GM13976 (cell line): ENCODE measurements at regions not wholly inside any gene's neighbourhood (a gene's known extent, or its start where the extent isn't known, plus 50 kb on each side); places are given as distances from the start of the nearest gene placed in this dataset.

ENCODE experiments used
- DNase-seq: peaks from one replicate; pipeline ENCODE4 v3.0.0; 2012; ENCODE audit warnings: low spot score
- in situ Hi-C: fragments of 300-500 bp; cut with MboI; formaldehyde crosslinking; loops from one replicate; pipeline ENCODE4 v1.12.0; 2022; ENCODE audit warnings: low sequenced_read_pairs, mixed read lengths, inconsistent platforms; ENCODE audit not compliant: unreplicated experiment
- TF ChIP-seq, protein P1 (sequence below): IDR thresholded peaks from 2 replicates; pipeline ENCODE4 v1.5.1; 2012; ENCODE audit warnings: borderline replicate concordance, mild to moderate bottlenecking; ENCODE audit not compliant: insufficient read depth; ENCODE audit errors: extremely low read depth, missing control alignments, control extremely low read depth

DNA sequence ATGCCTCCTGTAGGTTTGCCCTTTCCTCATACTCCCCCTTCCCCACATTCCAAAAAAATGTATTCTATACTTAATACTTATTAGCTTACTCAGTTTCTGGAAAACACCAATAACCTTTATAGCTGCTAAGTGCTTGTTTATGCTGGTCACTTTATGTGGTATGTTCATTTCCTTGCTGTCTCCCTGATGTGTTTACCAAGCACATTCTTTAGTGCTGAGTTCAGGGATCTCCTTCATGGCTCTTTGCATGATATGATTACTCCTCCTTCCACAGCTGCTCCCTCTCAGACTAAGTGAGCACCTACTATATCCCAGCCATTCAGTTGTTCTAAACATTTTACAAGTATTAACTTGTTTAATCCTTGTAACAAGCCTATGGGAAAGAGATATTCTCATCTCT is 698.3 kb upstream of the FANCL start:
- TF ChIP-seq, protein P1, sequence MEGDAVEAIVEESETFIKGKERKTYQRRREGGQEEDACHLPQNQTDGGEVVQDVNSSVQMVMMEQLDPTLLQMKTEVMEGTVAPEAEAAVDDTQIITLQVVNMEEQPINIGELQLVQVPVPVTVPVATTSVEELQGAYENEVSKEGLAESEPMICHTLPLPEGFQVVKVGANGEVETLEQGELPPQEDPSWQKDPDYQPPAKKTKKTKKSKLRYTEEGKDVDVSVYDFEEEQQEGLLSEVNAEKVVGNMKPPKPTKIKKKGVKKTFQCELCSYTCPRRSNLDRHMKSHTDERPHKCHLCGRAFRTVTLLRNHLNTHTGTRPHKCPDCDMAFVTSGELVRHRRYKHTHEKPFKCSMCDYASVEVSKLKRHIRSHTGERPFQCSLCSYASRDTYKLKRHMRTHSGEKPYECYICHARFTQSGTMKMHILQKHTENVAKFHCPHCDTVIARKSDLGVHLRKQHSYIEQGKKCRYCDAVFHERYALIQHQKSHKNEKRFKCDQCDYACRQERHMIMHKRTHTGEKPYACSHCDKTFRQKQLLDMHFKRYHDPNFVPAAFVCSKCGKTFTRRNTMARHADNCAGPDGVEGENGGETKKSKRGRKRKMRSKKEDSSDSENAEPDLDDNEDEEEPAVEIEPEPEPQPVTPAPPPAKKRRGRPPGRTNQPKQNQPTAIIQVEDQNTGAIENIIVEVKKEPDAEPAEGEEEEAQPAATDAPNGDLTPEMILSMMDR: no peak
- DNase-seq: no peak
- in situ Hi-C loops: no loop called here

DNA sequence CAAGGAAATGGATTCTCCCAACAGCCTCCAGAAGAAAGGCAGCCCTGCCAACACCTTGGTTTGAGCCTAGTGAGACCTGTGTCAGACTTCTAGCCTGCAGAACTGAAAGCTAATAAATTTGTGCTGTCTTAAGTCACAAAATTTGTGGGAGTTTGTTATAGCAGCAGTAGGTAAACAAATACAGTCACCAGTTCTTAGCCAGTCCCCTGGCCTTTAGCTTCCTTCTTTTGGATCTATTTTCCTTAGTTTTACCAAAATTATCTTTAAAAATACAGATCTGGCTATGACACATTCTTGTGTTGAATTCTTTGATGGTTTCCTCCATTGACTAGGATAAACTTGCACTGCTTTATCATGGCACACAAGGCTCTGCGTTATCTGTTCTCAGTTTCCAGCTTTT is 697.9 kb upstream of the FANCL start:
- TF ChIP-seq, protein P1: no peak
- in situ Hi-C loops: no loop called here

DNA sequence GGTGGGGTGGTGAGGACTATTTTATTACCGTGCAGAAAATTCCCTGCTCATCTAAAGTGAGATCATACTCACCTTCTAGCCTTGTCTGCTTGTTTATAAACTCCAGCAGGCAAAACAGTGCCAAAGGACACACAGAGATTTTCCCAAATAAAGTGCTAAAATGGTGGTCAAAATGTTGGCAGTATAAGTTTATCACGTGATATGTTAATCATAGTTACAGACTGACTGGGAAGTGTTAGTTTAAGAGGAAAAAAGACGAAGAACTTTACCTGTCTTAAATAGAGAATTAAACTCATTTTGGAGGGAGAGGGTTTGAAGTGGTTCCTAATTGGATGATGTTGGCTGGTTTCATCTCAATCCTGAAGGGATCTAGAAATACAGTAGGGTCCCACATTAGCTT is 691.7 kb upstream of the FANCL start:
- TF ChIP-seq, protein P1: no peak
- DNase-seq: no peak
- in situ Hi-C loops: no loop called here

More for the DNA sequence above, 697.9 kb upstream of the FANCL start:
- no peak for DNase-seq

DNA sequence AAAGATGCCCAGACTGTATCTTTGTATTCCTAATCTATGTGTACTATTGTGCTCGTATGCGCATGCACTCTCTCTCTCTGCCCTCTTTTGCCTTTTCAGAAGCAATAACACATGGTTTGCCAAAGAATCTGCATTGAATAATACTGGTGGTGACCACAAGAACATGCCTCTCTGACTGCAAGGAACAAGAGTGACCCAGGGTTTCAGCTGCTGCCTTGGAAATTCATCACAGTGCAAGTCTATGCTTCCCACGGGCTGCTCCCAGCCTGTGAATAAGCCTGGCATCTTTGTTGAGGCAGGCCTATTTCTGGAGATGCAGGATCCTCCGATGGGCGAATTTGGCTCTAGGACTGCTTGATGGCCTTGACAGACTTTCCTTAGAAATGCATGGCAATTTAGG is 689.4 kb upstream of the FANCL start:
- in situ Hi-C loops: no loop called here
- no peak for DNase-seq
- TF ChIP-seq, protein P1: no peak

DNA sequence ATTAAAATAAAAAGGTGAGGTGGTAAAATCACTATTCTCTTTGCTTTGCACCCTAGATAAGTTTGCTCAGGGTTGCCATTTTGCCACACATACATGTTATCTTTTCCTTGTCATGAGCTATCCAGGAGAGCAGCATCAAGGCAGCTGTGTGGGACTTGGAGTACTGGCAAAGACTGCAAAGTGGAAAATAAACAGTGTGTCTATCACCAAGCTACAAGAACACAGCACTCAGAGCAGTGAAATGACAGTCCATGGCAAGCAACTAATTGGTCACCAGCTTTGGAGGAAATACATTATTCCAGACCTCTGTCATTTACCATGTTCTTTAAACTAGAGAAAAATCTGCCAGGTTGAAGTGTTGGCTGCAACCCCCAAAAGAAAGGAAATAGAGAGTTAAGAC is 687.8 kb upstream of the FANCL start:
- DNase-seq: no peak
- TF ChIP-seq, protein P1: no peak
- in situ Hi-C loops: no loop called here

DNA sequence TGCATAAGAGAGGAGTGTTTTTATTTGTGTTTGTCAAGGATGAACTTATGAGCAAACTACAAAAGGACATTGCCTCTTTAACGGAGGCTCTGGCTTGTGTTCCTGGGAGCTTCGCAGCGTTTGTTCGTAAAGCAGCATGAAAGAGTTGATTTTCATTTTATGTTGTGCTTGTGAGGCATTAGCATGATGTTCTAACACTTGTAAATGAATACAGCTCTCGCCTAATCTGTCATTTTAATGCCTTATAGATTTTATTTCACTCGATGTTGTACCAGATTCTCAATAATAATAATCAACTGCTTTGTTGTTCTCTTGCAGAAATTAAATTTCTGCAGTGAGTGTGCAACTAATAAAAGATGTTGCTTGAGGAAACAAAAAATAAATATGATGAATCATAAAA is 687.3 kb upstream of the FANCL start:
- DNase-seq: no peak
- in situ Hi-C loops: no loop called here
- TF ChIP-seq, protein P1: no peak

DNA sequence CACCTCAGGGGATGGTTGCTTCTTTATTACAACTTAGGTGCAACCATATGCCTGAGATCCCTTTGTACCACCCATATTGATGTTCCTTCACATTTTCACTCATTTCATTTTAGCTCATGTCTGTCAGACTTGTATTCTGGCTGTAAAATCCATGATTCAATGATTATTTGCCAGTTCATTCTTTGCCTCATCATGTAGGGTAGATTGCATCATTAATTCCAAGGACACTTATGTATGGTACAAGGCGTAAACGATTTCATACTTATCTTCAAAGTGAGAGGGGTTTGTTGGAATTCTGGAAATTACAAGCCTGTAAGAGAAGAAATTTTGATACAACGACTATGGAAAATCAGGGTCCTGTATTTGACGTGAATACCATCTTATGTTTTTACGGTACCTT is 685.0 kb upstream of the FANCL start:
- in situ Hi-C loops: no loop called here
- DNase-seq: no peak
- TF ChIP-seq, protein P1: no peak
